H1 (cell line): ENCODE measurements at regions not wholly inside any gene's neighbourhood (a gene's known extent, or its start where the extent isn't known, plus 50 kb on each side); places are given as distances from the start of the nearest gene placed in this dataset.

ENCODE experiments used
- CTCF ChIA-PET: fragments of 300-600 bp; sonication (Branson Sonifier 250); formaldehyde crosslinking; loops from one replicate; lab custom pipeline; 2021; ENCODE audit not compliant: partially characterized antibody; lab: Charles Lee
- POLR2A ChIA-PET: fragments of 300-600 bp; sonication (Branson Sonifier 250); formaldehyde crosslinking; loops from one replicate; lab custom pipeline; 2021; ENCODE audit warnings: inconsistent platforms; ENCODE audit not compliant: partially characterized antibody; lab: Charles Lee
- DNase-seq, 2 experiments: peaks; one replicate each; pipeline versions ENCODE4 v3.0.0 to v3.0.0-alpha.2; 2010 to 2022; ENCODE audit warnings: low spot score in 2 of 2, low read depth in 1 of 2, mixed read lengths in 1 of 2
- FAIRE-seq: peaks from 2 replicates; lab custom pipeline; 2011; peaks lifted over from hg19 to GRCh38; lab: Jason Lieb, UNC
- H2AFZ ChIP-seq: 2 replicates; pipeline ENCODE4 v1.8.1; 2012; ENCODE audit warnings: low read length, inconsistent platforms
- H2AK5ac ChIP-seq: 2 replicates; pipeline ENCODE4 v1.6.1; 2013; ENCODE audit warnings: low read depth, low read length
- H2BK120ac ChIP-seq: replicated peaks from 2 replicates; pipeline ENCODE3; 2013; ENCODE audit warnings: low read depth, low read length, inconsistent platforms
- H2BK12ac ChIP-seq: 2 replicates; pipeline ENCODE4 v1.6.1; 2013; ENCODE audit warnings: low read depth, low read length
- H2BK15ac ChIP-seq: 2 replicates; pipeline ENCODE4 v1.6.1; 2013; ENCODE audit warnings: low read length
- H2BK20ac ChIP-seq: 2 replicates; pipeline ENCODE4 v1.6.1; 2013; ENCODE audit warnings: low read length
- H2BK5ac ChIP-seq: 2 replicates; pipeline ENCODE4 v1.6.1; 2013; ENCODE audit warnings: low read depth, low read length
- H3K14ac ChIP-seq: 2 replicates; pipeline ENCODE4 v1.6.1; 2013; ENCODE audit warnings: inconsistent platforms; ENCODE audit not compliant: insufficient read length
- H3K18ac ChIP-seq: 2 replicates; pipeline ENCODE4 v1.6.1; 2013; ENCODE audit warnings: low read length; ENCODE audit errors: extremely low read depth
- H3K23ac ChIP-seq: 2 replicates; pipeline ENCODE4 v1.6.1; 2013; ENCODE audit warnings: inconsistent platforms; ENCODE audit not compliant: insufficient read length
- H3K23me2 ChIP-seq: 2 replicates; pipeline ENCODE4 v1.6.1; 2013; ENCODE audit warnings: low read depth, low read length
- H3K27ac ChIP-seq: 2 replicates; pipeline ENCODE4 v1.6.1; 2011; ENCODE audit warnings: low read depth, low read length, inconsistent platforms
- H3K27me3 ChIP-seq, 4 experiments: replicated peaks in 1 of 4; 1 replicate in 1 of 4; 2 replicates in 3 of 4; pipeline versions ENCODE4 v1.6.1 to v1.8.1; 2011 to 2013; ENCODE audit warnings: low read length in 3 of 4, mild to moderate bottlenecking in 3 of 4, inconsistent platforms in 2 of 4, mixed read lengths in 2 of 4, moderate library complexity in 1 of 4; ENCODE audit not compliant: control insufficient read depth in 3 of 4, insufficient read depth in 3 of 4; ENCODE audit errors: extremely low read depth in 1 of 4
- H3K36me3 ChIP-seq, 4 experiments: 2 replicates each; pipeline versions ENCODE4 v1.6.1 to v1.8.1; 2011 to 2013; ENCODE audit warnings: mild to moderate bottlenecking in 4 of 4, low read length in 3 of 4, moderate library complexity in 2 of 4, control low read depth in 1 of 4, inconsistent platforms in 1 of 4; ENCODE audit not compliant: insufficient read depth in 4 of 4, control insufficient read depth in 2 of 4
- H3K4ac ChIP-seq: replicated peaks from 2 replicates; pipeline ENCODE3; 2013; ENCODE audit warnings: low read length, low read depth, mixed read lengths, inconsistent platforms; ENCODE audit not compliant: insufficient read length
- H3K4me1 ChIP-seq, 4 experiments: replicated peaks in 1 of 4; 1 replicate in 1 of 4; 2 replicates in 3 of 4; pipeline versions ENCODE4 v1.6.1 to v1.8.1; 2011 to 2013; ENCODE audit warnings: low read length in 3 of 4, inconsistent platforms in 2 of 4, mixed read lengths in 1 of 4; ENCODE audit not compliant: insufficient read depth in 4 of 4, control insufficient read depth in 3 of 4
- H3K4me2 ChIP-seq, 2 experiments: 2 replicates each; pipeline versions ENCODE4 v1.6.1 to v1.8.1; 2011 to 2013; ENCODE audit warnings: low read depth in 2 of 2, low read length in 2 of 2, control low read depth in 1 of 2, inconsistent platforms in 1 of 2, mild to moderate bottlenecking in 1 of 2; ENCODE audit not compliant: insufficient read depth in 1 of 2
- H3K4me3 ChIP-seq, 4 experiments: fragments of 200-600, 300-600 bp in 1 of 4; sonication (generic), shearing (Covaris generic), sonication (Bioruptor Twin) in 1 of 4; 2 replicates each; pipeline versions ENCODE4 v1.5.1 to v1.8.1; 2011 to 2016; ENCODE audit warnings: low read length in 4 of 4, low read depth in 3 of 4, control low read depth in 2 of 4, inconsistent platforms in 2 of 4, mild to moderate bottlenecking in 2 of 4, mixed read lengths in 1 of 4, moderate library complexity in 1 of 4; ENCODE audit not compliant: insufficient read depth in 2 of 4; ENCODE audit errors: extremely low read depth in 1 of 4
- H3K56ac ChIP-seq: replicated peaks from 2 replicates; pipeline ENCODE3; 2013; ENCODE audit warnings: low read depth, mild to moderate bottlenecking, mixed read lengths, low read length, inconsistent platforms; ENCODE audit not compliant: insufficient read length
- H3K79me1 ChIP-seq: 2 replicates; pipeline ENCODE4 v1.6.1; 2013; ENCODE audit warnings: low read depth, low read length, control low read depth
- H3K79me2 ChIP-seq, 2 experiments: 2 replicates each; pipeline versions ENCODE4 v1.6.1 to v1.8.1; 2012 to 2013; ENCODE audit warnings: low read length in 2 of 2, mild to moderate bottlenecking in 2 of 2, inconsistent platforms in 1 of 2; ENCODE audit not compliant: insufficient read depth in 2 of 2, control insufficient read depth in 1 of 2
- H3K9ac ChIP-seq, 4 experiments: replicated peaks in 1 of 4; 1 replicate in 1 of 4; 2 replicates in 3 of 4; pipeline versions ENCODE4 v1.6.1 to v1.8.1; 2011 to 2013; ENCODE audit warnings: low read depth in 3 of 4, low read length in 3 of 4, control low read depth in 2 of 4, mild to moderate bottlenecking in 2 of 4, moderate library complexity in 2 of 4, inconsistent platforms in 1 of 4; ENCODE audit errors: extremely low read depth in 1 of 4
- H3K9me3 ChIP-seq, 2 experiments: 2 replicates each; pipeline versions ENCODE4 v1.6.1 to v1.8.1; 2012 to 2013; ENCODE audit warnings: mild to moderate bottlenecking in 2 of 2, moderate library complexity in 2 of 2, control low read depth in 1 of 2, inconsistent platforms in 1 of 2, low read depth in 1 of 2, low read length in 1 of 2, mixed read lengths in 1 of 2; ENCODE audit not compliant: insufficient read depth in 2 of 2
- H4K20me1 ChIP-seq, 2 experiments: replicated peaks in 1 of 2; 2 replicates each; pipeline versions ENCODE3 to v1.8.1; 2011 to 2013; ENCODE audit warnings: inconsistent platforms in 2 of 2, low read length in 2 of 2, mild to moderate bottlenecking in 1 of 2; ENCODE audit not compliant: insufficient read depth in 2 of 2, control insufficient read depth in 1 of 2
- H4K5ac ChIP-seq: 2 replicates; pipeline ENCODE4 v1.6.1; 2013; ENCODE audit warnings: low read length, low read depth, mixed read lengths, inconsistent platforms; ENCODE audit not compliant: insufficient read length
- H4K8ac ChIP-seq: 2 replicates; pipeline ENCODE4 v1.8.0; 2013; ENCODE audit warnings: mild to moderate bottlenecking, moderate library complexity, low read length, inconsistent platforms; ENCODE audit not compliant: insufficient read depth; ENCODE audit errors: extremely low read depth
- H4K91ac ChIP-seq: replicated peaks from 2 replicates; pipeline ENCODE3; 2013; ENCODE audit warnings: low read length, mixed read lengths, inconsistent platforms; ENCODE audit not compliant: insufficient read length
- BACH1 ChIP-seq: IDR thresholded peaks from 2 replicates; pipeline ENCODE4 v1.6.1; 2012; ENCODE audit warnings: low read length, improper control_type of control experiment
- BRCA1 ChIP-seq: IDR thresholded peaks from 2 replicates; pipeline ENCODE4 v1.6.1; 2012; ENCODE audit warnings: low read depth, low read length, improper control_type of control experiment
- CTCF ChIP-seq, 3 experiments: IDR thresholded peaks; 1 replicate in 2 of 3; 2 replicates in 1 of 3; pipeline versions ENCODE4 v1.5.1 to v1.6.1; 2011; ENCODE audit warnings: low read length in 3 of 3, mild to moderate bottlenecking in 3 of 3, inconsistent platforms in 2 of 3, low read depth in 1 of 3, moderate library complexity in 1 of 3; ENCODE audit not compliant: insufficient read depth in 1 of 3; ENCODE audit errors: control extremely low read depth in 1 of 3
- HDAC2 ChIP-seq, 2 experiments: fragments of 300-600 bp in 1 of 2; sonication (generic) in 1 of 2; IDR thresholded peaks; 2 replicates each; pipeline ENCODE4 v1.6.1; 2011 to 2012; ENCODE audit warnings: low read depth in 2 of 2, low read length in 2 of 2, mild to moderate bottlenecking in 2 of 2, moderate library complexity in 2 of 2, borderline replicate concordance in 1 of 2, inconsistent platforms in 1 of 2
- JUN ChIP-seq: IDR thresholded peaks from 2 replicates; pipeline ENCODE4 v1.6.1; 2011; ENCODE audit warnings: low read depth, mild to moderate bottlenecking, improper control_type of control experiment, low read length
- KDM5A ChIP-seq: fragments of 200-600 bp; IDR thresholded peaks from 2 replicates; pipeline ENCODE4 v1.7.1; 2012; ENCODE audit warnings: mild to moderate bottlenecking, low read length, inconsistent platforms, mixed read lengths
- TAF7 ChIP-seq: optimal IDR thresholded peaks from 2 replicates; pipeline ENCODE3; 2011; ENCODE audit warnings: low read depth, mild to moderate bottlenecking, inconsistent platforms, low read length, moderate library complexity, borderline replicate concordance
- TCF12 ChIP-seq: IDR thresholded peaks from 2 replicates; pipeline ENCODE4 v1.6.1; 2011; ENCODE audit warnings: low read depth, mild to moderate bottlenecking, low read length
- YY1 ChIP-seq: IDR thresholded peaks from 2 replicates; pipeline ENCODE4 v1.6.1; 2011; ENCODE audit warnings: low read depth, mild to moderate bottlenecking, low read length
- WGBS, 2 experiments: shearing (Covaris generic) in 1 of 2; methylation state at CpG; one replicate each; pipeline versions ENCODE4 v1.1.6 to v1.1.7; 2013 to 2015; ENCODE audit warnings: low lambda C conversion rate in 2 of 2, mixed read lengths in 2 of 2, inconsistent platforms in 1 of 2, low coverage in 1 of 2, missing lambda C conversion rate in 1 of 2; ENCODE audit not compliant: insufficient replicate concordance in 2 of 2, insufficient coverage in 1 of 2, insufficient read length in 1 of 2; ENCODE audit errors: extremely low coverage in 1 of 2, missing lambda C conversion rate in 1 of 2; 5-methylcytosine and 5-hydroxymethylcytosine counted together

- no peak overlapping the region for H2AFZ ChIP-seq
- H3K4ac ChIP-seq: no peak overlapping the region
- no peak overlapping the region for H2AK5ac ChIP-seq
- no peak overlapping the region for H4K8ac ChIP-seq
- H3K79me1 ChIP-seq: no peaks in the 10 kb centered on the region
- H2BK120ac ChIP-seq: no peak overlapping the region
- H3K4me2 ChIP-seq: no peak overlapping the region
- WGBS, 2 experiments: 85% methylated on average over 7 of the region's 7 CpGs; no CpG with 5 or more reads in 1 of the 2 experiments
- no peaks in the 10 kb centered on the region for H3K79me2 ChIP-seq
- H4K91ac ChIP-seq: no peak overlapping the region
- no peak overlapping the region for H2BK5ac ChIP-seq
- no peak overlapping the region for H3K27ac ChIP-seq
- ChIA-PET CTCF (interaction anchor here (1.5 kb wide), 1 partner anchor 49 kb away, joined by 3 read pairs; no protein-coding TSS in a partner anchor), POLR2A (no interaction called here)
- H3K23ac ChIP-seq: no peak overlapping the region
- H4K5ac ChIP-seq: no peak overlapping the region
- H2BK20ac ChIP-seq: no peak overlapping the region
- no peak overlapping the region for H3K18ac ChIP-seq
- H3K14ac ChIP-seq: no peak overlapping the region
- DNase-seq (no peak), FAIRE-seq (no peak)
- no peaks in the 10 kb centered on the region; the same call in 1 of the 2 replicates for H3K23me2 ChIP-seq
- H2BK12ac ChIP-seq: no peak overlapping the region
- H3K36me3 ChIP-seq: no peaks in the 10 kb centered on the region
- no peaks in the 10 kb centered on the region for H3K9me3 ChIP-seq
- H3K4me1 ChIP-seq: peaks cover 0 to 5% (median 2%) of the 10 kb centered on the region in 4 experiments; a peak in 3 of 7 replicates
- H3K56ac ChIP-seq: no peak overlapping the region
- no peak overlapping the region for H3K9ac ChIP-seq
- no peak overlapping the region for H3K4me3 ChIP-seq
- H4K20me1 ChIP-seq: no peaks in the 10 kb centered on the region
- no peaks in the 10 kb centered on the region for H3K27me3 ChIP-seq
- H2BK15ac ChIP-seq: no peak overlapping the region
- TF ChIP-seq BACH1 (no peak), BRCA1 (no peak), HDAC2 (IDR thresholded peaks at IDR 0.05; ENCODE audit: borderline replicate concordance in 1 of 2, low read depth in 2 of 2, low read length in 2 of 2) (no peak), KDM5A (no peak), YY1 (no peak), TCF12 (no peak), TAF7 (no peak), JUN (no peak), CTCF (IDR thresholded peaks at IDR 0.05; ENCODE audit: control extremely low read depth in 1 of 3, insufficient read depth in 1 of 3, low read depth in 1 of 3, low read length in 3 of 3) (no peak)
Measured at GRCh38 chr5:158026304-158027031, 167.5 kb upstream of the CLINT1 start.
